ENCODE measurements at regions not wholly inside any gene's neighbourhood (a gene's known extent, or its start where the extent isn't known, plus 50 kb on each side); places are given as distances from the start of the nearest gene placed in this dataset.
"Not testable (repeated sequence)": the region's sequence is repeated elsewhere in the genome, so short reads cannot be mapped to it uniquely, and the experiment has no call there.

DNA sequence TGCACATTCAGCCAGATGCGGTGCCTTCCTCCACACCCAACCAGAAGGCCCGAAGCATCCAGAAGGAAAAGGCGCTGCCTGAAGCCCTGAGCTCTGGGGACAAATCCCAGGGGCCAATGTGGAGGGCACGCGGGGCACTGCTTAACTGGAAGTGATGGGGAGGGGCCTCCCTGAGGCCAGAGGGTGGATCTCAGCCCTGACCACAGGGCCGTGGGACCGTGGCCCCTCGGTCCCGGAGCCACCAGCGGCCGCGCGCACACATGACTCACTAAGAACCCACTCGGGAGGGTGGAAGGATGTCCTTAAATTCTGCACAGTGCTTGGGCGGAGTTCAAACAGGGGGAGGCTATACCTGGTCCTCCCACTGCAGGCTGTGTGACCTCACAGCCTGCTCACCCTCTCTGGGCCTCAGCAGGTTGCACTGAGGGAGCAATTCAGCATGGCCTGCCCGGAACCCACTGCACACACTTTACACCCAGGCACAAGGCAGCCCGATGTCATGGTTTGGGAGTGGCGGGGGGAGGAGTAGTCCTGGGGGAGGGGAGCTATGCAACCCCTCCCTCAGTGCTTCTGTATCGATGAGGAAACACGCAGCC is 89.5 kb downstream of the RFLNA start:
- DNase-seq (ENCODE audit: low read depth): no peak

DNA sequence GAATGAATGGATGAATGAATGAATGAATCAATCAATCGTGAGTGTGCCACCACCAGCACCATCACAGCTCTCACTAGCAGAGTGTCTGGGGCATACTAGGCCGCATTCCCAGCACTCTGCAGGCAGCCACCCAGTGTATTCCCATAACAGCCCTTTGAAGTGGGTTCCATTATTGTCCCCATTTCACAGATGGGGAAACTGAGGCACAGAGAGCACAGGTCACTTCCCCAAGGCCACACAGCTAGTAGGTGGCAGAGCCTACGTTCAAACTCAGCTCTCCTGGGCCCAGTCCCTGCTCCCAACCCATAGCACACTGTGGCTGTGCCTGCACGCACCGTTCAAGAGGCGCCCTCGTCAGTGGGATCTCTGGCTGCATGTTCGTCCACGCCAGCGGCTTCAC is 88.1 kb downstream of the RFLNA start:
- no peak for DNase-seq (ENCODE audit: low read depth)

DNA sequence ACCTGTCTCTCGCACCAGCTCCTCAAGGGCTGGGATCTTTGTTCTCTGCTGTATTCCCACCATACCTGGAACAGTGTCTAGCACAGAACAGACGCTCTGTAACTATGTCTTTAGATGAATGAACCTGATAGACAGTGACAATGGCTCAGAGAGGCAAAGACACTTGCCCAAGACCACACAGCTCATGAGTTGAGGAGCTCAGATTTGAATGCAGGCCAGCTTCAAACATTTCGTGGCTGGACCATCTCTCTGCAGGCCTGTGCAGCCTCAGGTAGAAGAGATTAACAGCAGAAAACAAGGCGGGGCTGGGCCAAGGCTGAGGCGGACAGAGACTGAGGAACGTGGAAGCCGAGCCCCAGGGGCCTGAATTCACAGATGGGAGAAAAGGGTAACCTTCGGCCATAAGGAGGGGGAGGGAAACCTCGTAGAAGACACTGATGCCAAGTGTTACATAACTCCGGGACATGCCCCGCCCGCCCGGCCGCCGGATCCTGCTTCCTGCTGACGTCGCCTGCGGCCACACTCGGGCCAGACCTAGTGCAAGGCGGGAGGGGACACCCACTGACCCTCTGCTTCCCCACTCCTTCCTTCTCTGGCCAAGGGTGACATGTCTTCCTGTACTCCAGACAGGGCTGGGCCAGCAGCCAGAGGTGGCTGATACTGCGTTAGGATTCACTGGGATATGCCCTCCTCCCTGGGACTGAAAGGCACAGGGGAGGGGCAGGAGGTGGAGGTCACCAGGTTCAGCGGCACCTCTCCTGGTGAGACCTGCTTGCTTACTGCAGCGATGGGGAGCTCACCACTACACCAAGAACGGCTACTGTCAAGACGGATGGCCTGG is 86.8 kb downstream of the RFLNA start:
- no peak for DNase-seq (ENCODE audit: low read depth)

DNA sequence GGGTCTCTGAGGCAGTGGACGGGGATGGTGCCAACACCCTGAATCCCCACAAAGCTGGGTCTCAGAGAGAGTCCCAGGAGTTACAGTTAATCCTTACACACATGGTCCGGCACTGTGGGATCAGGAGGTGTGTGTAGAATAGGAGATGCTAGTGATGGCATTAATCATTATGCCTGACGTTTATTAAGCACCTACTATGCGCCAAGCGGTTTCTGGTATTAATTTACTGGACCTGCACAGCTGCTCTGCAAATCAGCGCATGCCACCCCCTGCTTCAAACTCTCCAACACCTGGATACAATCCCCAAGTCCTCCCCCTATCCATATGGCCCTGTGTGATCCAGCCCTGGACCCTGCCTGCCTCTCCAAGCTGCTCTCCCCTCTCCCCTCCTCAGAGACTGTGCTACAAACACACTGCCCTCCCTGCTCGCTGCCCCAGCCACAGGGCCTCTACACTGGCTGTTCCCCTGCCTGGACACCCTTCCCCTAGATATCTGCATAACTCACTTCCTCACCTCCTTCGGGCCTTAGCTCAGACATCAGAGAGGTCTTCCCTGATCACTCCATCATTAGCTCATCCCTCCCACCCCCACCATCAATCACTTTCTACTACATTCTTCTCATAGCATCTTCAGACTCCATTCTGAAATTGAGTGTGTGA is 86.0 kb downstream of the RFLNA start:
- DNase-seq (ENCODE audit: low read depth): no peak

DNA sequence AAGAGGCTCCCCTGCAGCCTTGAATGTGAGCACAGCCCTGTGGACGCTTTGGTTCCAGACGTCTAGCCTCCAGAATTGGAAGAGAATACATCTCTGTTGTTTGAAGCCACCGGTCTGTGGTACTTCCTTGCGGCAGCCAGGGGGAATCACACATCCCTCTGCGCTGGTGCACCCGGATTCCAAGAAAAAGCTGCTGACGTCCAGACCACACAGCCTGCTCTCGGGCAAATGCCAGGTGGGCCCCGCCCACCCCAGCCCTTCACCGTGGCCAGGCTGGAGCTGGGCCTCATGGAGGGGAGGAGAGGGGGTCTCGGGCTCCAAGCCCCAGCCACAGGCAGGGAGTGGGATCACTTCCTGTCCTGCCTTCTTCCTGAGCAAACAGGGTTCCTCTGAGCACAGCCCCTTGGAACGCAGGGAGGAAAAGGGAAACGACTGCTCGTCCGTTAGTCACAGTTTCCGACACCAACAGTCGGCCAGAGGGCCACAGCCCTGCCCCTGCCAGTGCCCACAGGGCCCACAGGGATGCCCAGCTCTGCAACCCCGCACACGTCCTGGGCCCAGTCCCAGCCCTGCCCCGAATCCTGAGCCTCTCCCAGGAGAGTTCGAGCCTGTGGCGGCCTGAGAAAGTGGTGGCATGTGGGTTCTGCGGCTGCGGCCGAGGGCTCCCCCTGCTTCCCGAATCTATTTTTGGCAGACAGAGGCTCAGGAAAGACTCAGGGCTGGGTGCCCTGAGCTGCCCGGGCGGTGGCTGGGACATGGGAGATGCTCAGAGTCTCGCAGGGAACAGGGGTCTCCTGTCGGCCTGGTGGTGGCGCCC is 85.3 kb downstream of the RFLNA start:
- DNase-seq (ENCODE audit: low read depth): no peak

DNA sequence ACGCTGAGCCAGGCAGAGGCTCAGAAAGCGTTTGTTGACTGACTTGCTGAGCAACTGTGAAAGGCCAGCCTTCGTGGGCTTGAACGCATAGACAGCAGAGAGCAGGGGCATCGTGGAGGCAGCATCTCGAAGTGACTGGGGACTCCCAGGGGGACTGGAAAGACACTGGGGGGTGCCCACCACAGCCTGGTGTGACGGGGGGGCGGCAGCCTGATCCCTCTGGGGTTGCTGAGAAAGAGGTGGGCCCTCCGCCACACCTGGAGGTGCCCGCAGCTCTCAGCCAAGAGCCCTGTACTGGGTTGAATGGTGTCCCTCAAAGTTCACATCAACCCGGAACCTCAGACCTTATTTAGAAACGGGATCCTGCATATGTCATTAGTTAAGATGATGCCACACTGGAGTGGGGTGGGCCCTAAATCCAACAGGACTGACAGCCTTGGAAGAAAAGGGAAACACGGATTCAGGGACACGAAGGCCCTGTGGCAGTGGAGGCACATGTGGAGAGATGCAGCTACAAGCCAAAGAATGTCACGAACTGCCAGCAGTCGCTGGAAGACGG is 84.6 kb downstream of the RFLNA start:
- no peak for DNase-seq (ENCODE audit: low read depth)

DNA sequence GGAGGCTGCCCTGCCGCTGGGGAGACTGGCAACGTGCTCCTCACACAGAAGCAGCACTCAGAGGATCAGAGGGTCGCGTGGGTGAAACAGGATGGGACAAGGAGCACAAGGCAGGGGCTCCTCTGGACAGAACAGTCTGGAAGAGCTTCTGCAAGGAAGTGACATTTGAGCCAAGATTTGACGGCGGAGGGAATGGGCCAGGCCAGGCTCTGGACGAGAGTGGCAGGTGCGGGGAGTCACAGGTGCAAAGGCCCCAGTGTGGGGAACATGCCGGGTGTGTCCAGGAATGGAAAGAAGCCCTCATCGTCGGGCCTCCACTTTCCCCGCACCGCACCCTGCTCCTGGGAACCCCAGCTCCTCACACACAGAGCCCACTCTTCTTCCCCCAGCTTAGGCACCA is 84.0 kb downstream of the RFLNA start:
- no peak for DNase-seq (ENCODE audit: low read depth)

DNA sequence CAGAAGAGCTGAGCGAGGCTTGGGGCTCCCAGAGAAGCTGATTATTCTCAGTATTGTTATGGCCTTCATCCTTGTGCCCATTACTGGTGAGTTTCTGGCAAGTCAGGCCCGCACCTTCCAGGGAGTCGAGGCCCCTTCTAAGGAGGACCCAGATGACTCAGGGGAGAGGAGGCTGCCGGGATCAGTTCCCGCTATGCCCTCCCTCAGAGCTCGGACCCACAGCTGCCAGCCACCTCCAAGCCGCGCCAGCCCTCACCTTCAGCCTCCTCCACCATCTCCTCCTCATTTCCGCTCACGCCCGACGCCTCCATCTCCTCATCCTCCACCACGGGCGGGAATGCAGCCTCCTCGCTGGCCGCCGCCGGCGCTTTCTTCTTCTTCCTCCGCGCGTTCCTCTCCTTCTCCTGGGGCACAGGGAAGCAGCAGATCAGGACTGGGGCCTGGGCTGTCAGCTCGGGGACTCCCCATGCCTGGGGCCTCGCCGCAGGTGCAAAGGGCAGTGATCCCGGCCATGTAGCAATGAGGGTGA is 83.2 kb downstream of the RFLNA start:
- no peak for DNase-seq (ENCODE audit: low read depth)

DNA sequence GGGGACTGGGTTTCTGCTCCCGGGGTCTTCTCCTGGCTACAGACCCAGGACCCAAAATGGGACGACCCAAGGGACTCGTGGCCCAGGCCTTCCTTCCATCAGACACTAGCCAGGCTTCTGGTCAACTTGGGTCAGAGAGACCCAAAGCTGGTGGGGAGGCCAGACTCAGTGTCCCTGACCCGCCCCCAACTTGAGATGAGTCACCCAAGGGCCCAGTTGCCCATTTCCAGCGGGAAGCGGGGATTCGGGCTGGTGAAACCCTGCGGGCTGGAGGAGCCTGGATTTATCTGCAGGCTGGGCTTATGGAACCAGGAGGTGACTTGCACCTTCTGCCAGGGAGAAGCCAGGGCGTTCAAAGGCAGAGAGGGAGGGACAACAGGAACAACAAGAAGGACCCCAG is 81.5 kb downstream of the RFLNA start:
- DNase-seq (ENCODE audit: low read depth): no peak

DNA sequence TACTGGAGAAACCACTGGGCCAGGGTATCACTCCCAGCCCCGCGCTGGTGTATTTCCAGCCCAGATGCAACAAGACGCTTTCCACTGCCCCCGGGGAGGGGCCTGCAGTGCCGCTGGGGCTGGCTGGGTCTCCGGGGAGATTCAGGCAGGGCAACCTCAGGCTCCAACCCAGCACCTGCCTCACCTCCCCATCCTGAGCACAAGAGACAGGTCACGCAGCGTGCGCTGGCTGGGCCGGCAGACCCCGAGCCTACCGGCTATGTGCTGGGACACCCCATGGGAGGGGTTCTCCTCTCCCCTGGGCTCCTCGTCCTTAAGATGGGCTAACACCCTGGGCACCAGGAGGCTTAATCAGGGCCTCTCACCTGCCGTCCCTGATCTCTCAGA is 80.9 kb downstream of the RFLNA start:
- no peak for DNase-seq (ENCODE audit: low read depth)

DNA sequence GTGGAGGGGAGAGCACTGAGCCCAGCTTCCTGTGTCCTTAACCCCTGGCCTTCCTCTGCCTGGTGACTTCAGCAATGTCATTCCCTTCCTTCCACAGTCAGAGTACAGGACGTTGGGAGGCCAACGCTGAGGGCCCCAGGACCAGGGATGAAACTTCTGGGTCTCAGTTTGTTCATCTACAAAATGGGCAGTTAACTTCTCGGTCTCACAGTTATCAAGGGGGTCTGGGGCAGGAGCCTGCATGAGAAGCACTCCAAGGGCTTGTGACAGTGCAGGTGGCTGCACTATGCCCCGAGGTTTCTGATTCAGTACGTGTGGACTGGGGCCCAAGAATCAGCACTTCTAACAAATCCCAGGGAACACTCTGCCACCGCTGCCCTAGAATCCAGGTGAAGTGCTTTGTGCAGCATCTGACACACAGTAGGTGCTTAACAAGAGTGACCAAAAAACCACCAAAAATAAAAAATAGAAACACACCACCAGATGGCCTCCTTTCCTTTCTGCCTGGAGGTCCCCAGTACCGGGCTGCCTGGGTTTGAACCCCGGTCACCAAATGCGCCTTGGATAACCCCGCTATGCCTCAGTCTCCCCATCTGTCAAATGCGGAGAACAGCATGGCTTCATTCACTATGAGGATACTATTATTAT is 80.4 kb downstream of the RFLNA start:
- DNase-seq (ENCODE audit: low read depth): no peak

DNA sequence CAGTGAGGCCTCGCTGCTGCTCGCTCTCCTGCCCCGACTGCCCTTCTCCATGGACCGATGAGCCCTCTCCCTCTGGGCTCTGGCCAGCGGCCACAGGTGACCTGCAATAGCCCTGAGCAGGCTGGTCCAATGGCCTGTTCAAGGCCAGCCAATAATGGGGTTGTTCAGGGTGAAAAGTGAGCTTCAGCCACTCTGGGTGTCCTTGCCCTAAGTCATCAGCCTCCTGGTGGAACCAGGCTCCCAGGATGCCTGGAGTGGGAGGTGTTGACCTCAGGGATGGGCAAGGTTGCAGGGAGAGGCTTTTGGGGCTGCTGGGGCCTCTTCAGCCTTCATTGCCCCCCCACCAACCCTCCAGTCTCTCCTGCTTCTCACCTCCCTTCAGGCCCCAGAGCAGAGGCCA is 79.7 kb downstream of the RFLNA start:
- no peak for DNase-seq (ENCODE audit: low read depth)

DNA sequence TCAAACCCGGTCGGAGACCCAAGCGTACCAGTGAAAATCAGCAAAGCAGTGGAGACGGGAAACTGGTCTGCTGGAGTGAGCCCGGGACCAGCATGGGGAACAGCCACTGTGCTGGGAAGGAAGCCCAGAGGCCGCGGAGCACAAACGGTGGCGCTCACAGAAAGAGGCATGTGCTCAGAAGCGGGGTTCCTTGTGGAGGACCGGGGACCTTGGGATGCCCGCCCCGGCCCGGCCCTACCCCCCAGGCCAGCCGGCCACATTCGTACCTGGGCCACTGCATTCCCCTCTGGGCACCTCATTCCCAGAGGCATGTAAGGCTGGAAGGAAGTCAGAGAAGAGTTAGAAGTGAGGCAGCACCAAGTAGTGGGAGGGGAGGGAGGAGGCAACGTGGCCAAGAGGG is 79.3 kb downstream of the RFLNA start:
- no peak for DNase-seq (ENCODE audit: low read depth)

DNA sequence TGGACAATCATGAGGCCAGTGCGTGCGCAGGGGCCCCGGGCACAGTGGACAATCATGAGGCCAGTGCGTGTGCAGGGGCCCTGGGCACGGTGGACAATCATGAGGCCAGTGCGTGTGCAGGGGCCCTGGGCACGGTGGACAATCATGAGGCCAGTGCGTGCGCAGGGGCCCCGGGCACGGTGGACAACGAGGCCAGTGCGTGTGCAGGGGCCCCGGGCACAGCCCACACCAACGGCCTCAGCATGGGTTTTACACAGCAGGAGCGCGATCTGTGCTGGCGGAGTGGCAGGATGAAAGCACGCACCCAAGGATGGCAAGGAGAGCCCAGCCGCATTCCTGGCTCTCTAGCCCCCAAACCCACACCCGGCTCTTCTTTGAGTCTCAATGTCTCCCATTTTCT is 78.8 kb downstream of the RFLNA start:
- DNase-seq (ENCODE audit: low read depth): not testable (repeated sequence)

DNA sequence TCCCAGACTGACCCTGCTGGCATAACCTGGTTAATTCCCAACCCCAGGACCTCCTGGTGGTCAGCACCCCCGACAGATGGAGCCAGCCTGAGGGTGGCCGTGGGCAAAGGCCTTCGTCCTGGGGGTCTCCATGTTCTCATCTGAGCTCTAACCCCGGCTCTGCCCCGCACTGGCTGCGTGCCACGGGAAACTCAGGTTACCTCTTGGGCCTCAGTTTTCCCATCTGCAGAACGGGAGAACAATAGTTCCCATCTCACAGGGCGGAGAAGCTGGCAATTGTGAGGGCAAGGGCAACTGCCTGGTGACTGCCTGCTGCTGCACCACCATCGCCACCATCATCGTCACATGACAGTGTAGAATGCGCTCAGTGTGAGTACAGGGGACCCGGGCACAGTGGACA is 77.9 kb downstream of the RFLNA start:
- no peak for DNase-seq (ENCODE audit: low read depth)

DNA sequence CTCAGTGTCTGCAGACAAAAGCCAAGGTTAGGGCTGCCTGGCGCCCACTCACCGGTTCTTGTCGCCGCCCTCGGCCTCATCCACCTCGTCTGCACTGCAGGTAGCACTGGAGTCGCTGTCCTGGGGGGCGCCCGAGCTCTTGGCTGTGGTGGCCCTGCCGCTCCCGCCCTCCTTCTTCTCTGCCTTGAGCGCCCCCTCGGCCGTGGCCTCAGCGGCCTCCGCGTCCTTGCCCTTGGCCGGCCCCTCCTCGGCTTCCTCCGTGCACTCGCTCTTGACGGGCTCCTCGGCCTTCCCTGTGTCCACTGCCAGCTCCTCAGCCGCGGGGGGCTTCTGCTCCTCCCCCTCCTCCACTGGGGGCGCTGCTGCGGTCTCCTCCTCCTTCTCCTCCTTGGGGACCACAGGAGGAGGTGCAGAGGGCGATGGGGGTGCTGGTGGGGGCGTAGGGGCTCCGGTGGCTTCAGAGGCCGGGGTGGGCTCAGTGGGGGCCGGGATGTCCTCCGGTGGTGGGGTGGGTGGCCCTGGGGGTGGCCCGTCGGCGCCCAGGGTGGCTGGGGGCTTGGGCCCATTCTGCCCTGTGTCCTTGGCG is 77.2 kb downstream of the RFLNA start:
- DNase-seq (ENCODE audit: low read depth): no peak

DNA sequence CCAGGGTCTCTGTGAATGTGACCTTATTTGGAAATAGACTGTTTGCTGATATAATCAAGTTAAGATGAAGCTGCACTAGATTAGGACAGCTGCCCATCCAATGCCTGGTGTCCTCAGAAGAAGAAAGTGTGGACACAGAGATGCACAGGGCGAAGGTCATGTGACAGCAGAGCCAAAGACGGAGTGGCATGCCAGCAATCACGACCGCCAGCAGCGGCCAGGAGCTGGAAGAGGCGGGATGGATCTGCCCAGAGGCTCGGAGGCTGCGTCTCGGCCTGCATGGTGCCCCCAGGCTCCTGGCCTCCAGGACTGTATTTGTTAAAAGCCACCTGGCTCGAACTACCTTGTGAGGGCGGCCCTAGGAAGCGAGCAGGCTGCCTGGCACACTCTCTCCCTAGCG is 76.5 kb downstream of the RFLNA start:
- no peak for DNase-seq (ENCODE audit: low read depth)

DNA sequence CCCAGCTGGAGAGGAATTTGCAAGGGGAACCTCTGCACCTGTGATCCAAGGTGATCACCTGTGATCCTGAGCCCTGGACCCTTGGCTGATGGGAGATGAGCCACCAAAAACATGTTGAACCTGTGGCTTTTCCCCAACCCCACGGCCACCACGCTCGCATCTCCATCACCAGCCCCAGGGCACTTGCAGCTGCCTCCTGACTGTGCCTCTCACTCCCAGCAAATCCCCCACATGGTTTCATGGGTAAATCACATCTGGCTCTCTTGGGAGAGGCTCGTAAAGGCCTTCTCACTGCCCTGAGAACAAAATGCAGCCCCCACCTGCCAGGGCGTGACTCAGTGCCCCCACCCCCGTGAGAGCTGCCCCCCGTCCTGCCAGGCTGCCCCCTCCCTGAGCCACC is 76.0 kb downstream of the RFLNA start:
- DNase-seq (ENCODE audit: low read depth): no peak

DNA sequence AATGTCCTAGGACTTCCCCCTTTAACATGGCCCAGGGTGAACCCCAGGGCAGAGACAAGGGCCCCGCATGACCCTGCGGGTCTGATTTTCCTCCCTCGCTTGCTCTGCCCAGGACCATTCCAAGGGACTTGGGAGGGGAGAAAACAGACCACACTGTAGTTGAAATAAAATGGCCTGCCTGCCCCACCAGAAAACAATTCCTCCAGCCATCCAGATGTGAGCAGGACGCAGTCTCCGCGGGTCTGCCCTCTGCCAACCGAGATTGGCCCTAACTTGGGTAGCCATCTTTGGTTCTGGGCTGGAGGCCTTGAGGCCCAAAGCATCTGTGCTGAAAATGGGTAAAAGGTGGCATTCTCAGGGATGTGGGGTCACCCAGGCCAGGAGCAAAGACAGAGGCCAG is 75.5 kb downstream of the RFLNA start:
- no peak for DNase-seq (ENCODE audit: low read depth)

DNA sequence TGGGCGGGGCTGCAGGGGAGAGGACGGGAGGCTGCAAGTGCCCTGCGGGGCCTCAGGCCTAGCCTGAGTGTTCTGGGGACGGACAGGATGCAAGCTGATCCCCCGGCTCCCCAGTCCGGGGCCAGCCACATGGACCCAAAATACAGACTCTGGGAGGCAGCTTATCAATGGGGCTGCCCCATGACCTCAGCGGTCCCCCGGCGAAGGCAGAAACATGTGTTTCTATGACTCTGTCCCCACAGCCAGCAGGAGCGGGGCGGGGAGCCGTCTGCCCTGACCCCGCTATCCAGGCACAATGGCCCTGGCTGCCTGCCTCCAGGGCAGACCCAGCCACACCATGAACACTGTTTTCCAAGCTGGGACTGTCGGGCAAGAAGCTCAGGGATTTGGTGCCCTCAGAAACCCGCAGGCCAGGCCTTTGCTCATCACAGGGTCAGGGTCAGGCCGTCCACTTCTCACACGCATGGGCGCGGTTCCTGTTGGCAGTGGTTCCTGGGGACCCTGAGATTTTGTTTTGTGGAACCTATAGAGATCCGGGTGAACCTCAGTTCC is 75.0 kb downstream of the RFLNA start:
- DNase-seq (ENCODE audit: low read depth): no peak

All from activated T-cell treated with anti-CD3 and anti-CD28 coated beads for 48 hours (primary cell).